GM23338 (cell line): ENCODE measurements at regions not wholly inside any gene's neighbourhood (a gene's known extent, or its start where the extent isn't known, plus 50 kb on each side); places are given as distances from the start of the nearest gene placed in this dataset.

ENCODE experiments used
- ATAC-seq: fragments of 200-7000 bp; cut with Tn5 transposase; 3 replicates; pipeline ENCODE4 v1.9.1; 2020
- DNase-seq: peaks from one replicate; pipeline ENCODE4 v3.0.0-alpha.2; 2015; ENCODE audit warnings: low spot score
- H2AFZ ChIP-seq: fragments of 200-600 bp; sonication (generic); 2 replicates; pipeline ENCODE4 v1.8.0; 2016; ENCODE audit warnings: antibody characterized with exemption, mild to moderate bottlenecking, moderate library complexity
- H3F3A ChIP-seq: fragments of 200-600 bp; sonication (generic); replicated peaks from 2 replicates; pipeline ENCODE4 v1.8.0; 2017; ENCODE audit warnings: antibody characterized with exemption, mixed run types, low read depth
- H3K27ac ChIP-seq: fragments of 200-600 bp; sonication (generic); 2 replicates; pipeline ENCODE4 v1.6.1; 2016; ENCODE audit warnings: low read depth
- H3K27me3 ChIP-seq: fragments of 200-600 bp; sonication (generic); 2 replicates; pipeline ENCODE4 v1.8.0; 2016; ENCODE audit warnings: mild to moderate bottlenecking, mixed run types, moderate library complexity; ENCODE audit not compliant: insufficient read depth
- H3K36me3 ChIP-seq: fragments of 200-600 bp; sonication (generic); 2 replicates; pipeline ENCODE4 v1.8.0; 2016; ENCODE audit warnings: mild to moderate bottlenecking; ENCODE audit not compliant: insufficient read depth
- H3K4me1 ChIP-seq: fragments of 200-600 bp; sonication (generic); 2 replicates; pipeline ENCODE4 v1.8.0; 2016; ENCODE audit warnings: mild to moderate bottlenecking, moderate library complexity; ENCODE audit not compliant: insufficient read depth
- H3K4me2 ChIP-seq: fragments of 200-600 bp; sonication (generic); 2 replicates; pipeline ENCODE4 v1.7.1; 2017; ENCODE audit warnings: mixed run types
- H3K4me3 ChIP-seq: fragments of 200-600 bp; sonication (generic); 2 replicates; pipeline ENCODE4 v1.6.1; 2016; ENCODE audit warnings: mixed run types
- H3K79me2 ChIP-seq: fragments of 200-600 bp; sonication (generic); replicated peaks from 2 replicates; pipeline ENCODE4 v1.8.0; 2017; ENCODE audit warnings: mild to moderate bottlenecking; ENCODE audit not compliant: insufficient read depth
- H3K9me2 ChIP-seq: fragments of 200-600 bp; sonication (generic); 2 replicates; pipeline ENCODE4 v1.8.0; 2017; ENCODE audit not compliant: insufficient read depth
- H4K20me1 ChIP-seq: fragments of 200-600 bp; sonication (generic); replicated peaks from 2 replicates; pipeline ENCODE4 v1.8.0; 2017; ENCODE audit warnings: mild to moderate bottlenecking; ENCODE audit not compliant: insufficient read depth
- H3K27ac Mint-ChIP-seq: 2 replicates; pipeline ENCODE4 v1.8.0; 2020; ENCODE audit warnings: inconsistent platforms, mild to moderate bottlenecking, moderate library complexity, mixed read lengths
- H3K27me3 Mint-ChIP-seq: 3 replicates; pipeline ENCODE4 v1.8.0; 2022; ENCODE audit warnings: low read depth, mild to moderate bottlenecking, moderate library complexity, mixed read lengths, inconsistent platforms; ENCODE audit not compliant: insufficient read depth, poor library complexity
- H3K36me3 Mint-ChIP-seq: 3 replicates; pipeline ENCODE4 v1.8.0; 2021; ENCODE audit warnings: low read depth, mild to moderate bottlenecking, inconsistent platforms, moderate library complexity, mixed read lengths
- H3K4me1 Mint-ChIP-seq: 3 replicates; pipeline ENCODE4 v1.8.0; 2020; ENCODE audit warnings: mild to moderate bottlenecking, inconsistent platforms, mixed read lengths
- H3K4me3 Mint-ChIP-seq: 3 replicates; pipeline ENCODE4 v1.8.0; 2021; ENCODE audit warnings: moderate library complexity, mild to moderate bottlenecking, inconsistent platforms, mixed read lengths
- H3K9me3 Mint-ChIP-seq: 3 replicates; pipeline ENCODE4 v1.8.0; 2020; ENCODE audit warnings: moderate library complexity, mild to moderate bottlenecking, inconsistent platforms, mixed read lengths
- CREB1 ChIP-seq: fragments of 250-450 bp; sonication (Bioruptor Pico); IDR thresholded peaks from 2 replicates; pipeline ENCODE4 v1.5.0; 2020; ENCODE audit warnings: low read depth, mild to moderate bottlenecking, moderate library complexity
- CTCF ChIP-seq, 2 experiments: fragments of 200-600 bp in 1 of 2; sonication (generic) in 1 of 2; conservative IDR thresholded peaks; 2 replicates each; pipeline versions ENCODE4 v1.5.1 to v1.6.1; 2016 to 2017; ENCODE audit warnings: antibody characterized with exemption in 2 of 2, low read depth in 2 of 2, mild to moderate bottlenecking in 2 of 2, moderate library complexity in 1 of 2
- EZH2 ChIP-seq: fragments of 200-600 bp; sonication (generic); IDR thresholded peaks from one replicate; pipeline ENCODE4 v1.8.0; 2017; ENCODE audit warnings: antibody characterized with exemption, mild to moderate bottlenecking, low read depth; ENCODE audit not compliant: unreplicated experiment
- EZH2phosphoT487 ChIP-seq: fragments of 200-600 bp; sonication (generic); IDR thresholded peaks from one replicate; pipeline ENCODE4 v1.8.1; 2018; ENCODE audit warnings: antibody characterized with exemption; ENCODE audit not compliant: unreplicated experiment
- JUNB ChIP-seq: IDR thresholded peaks from one replicate; pipeline ENCODE4 v1.6.1; 2016; ENCODE audit warnings: antibody characterized with exemption; ENCODE audit not compliant: unreplicated experiment
- NANOG ChIP-seq: IDR thresholded peaks from 2 replicates; pipeline ENCODE4 v1.6.1; 2016; ENCODE audit warnings: antibody characterized with exemption, borderline replicate concordance
- POLR2AphosphoS5 ChIP-seq: IDR thresholded peaks from 2 replicates; pipeline ENCODE4 v1.6.1; 2016; ENCODE audit warnings: antibody characterized with exemption, low read depth
- REST ChIP-seq: IDR thresholded peaks from one replicate; pipeline ENCODE4 v1.6.1; 2018; ENCODE audit warnings: antibody characterized with exemption; ENCODE audit not compliant: unreplicated experiment
- STAT1 ChIP-seq: IDR thresholded peaks from one replicate; pipeline ENCODE4 v1.6.1; 2016; ENCODE audit warnings: antibody characterized with exemption; ENCODE audit not compliant: unreplicated experiment
- ZNF114 ChIP-seq: fragments of 250-450 bp; sonication (Bioruptor Pico); IDR thresholded peaks from 2 replicates; pipeline ENCODE4 v1.5.0; 2020; ENCODE audit warnings: mild to moderate bottlenecking, moderate library complexity
- ZNF331 ChIP-seq: fragments of 250-450 bp; sonication (Bioruptor Pico); IDR thresholded peaks from 2 replicates; pipeline ENCODE4 v1.5.0; 2020; ENCODE audit warnings: low read depth, mild to moderate bottlenecking, moderate library complexity
- TF ChIP-seq, protein P1 (sequence below): fragments of 250-450 bp; sonication (Bioruptor Pico); IDR thresholded peaks from 2 replicates; pipeline ENCODE4 v1.5.0; 2020; ENCODE audit warnings: mild to moderate bottlenecking, moderate library complexity
- TF ChIP-seq, protein P2 (sequence below): IDR thresholded peaks from 2 replicates; pipeline ENCODE4 v1.6.1; 2016; ENCODE audit warnings: antibody characterized with exemption

- TF ChIP-seq REST (no peak), POLR2AphosphoS5 (no peak), ZNF331 (no peak), ZNF114 (CRISPR knock-in tag) (no peak), CREB1 (no peak), NANOG (no peak)
Measured at GRCh38 chr9:80385246-80385645, 813.5 kb downstream of the TLE4 start (continued).

GRCh38 chr9:80383331-80383730 is 811.6 kb downstream of the TLE4 start:
- no peaks in the 10 kb centered on the region for H3K79me2 ChIP-seq
- no peak for TF ChIP-seq EZH2phosphoT487
- no peak for TF ChIP-seq ZNF331
- no peak for TF ChIP-seq ZNF114 (CRISPR knock-in tag)
- TF ChIP-seq CTCF (conservative IDR thresholded peaks at IDR 0.05; ENCODE audit: low read depth in 2 of 2), result no peak
- no peak for TF ChIP-seq STAT1
- TF ChIP-seq, protein P1, sequence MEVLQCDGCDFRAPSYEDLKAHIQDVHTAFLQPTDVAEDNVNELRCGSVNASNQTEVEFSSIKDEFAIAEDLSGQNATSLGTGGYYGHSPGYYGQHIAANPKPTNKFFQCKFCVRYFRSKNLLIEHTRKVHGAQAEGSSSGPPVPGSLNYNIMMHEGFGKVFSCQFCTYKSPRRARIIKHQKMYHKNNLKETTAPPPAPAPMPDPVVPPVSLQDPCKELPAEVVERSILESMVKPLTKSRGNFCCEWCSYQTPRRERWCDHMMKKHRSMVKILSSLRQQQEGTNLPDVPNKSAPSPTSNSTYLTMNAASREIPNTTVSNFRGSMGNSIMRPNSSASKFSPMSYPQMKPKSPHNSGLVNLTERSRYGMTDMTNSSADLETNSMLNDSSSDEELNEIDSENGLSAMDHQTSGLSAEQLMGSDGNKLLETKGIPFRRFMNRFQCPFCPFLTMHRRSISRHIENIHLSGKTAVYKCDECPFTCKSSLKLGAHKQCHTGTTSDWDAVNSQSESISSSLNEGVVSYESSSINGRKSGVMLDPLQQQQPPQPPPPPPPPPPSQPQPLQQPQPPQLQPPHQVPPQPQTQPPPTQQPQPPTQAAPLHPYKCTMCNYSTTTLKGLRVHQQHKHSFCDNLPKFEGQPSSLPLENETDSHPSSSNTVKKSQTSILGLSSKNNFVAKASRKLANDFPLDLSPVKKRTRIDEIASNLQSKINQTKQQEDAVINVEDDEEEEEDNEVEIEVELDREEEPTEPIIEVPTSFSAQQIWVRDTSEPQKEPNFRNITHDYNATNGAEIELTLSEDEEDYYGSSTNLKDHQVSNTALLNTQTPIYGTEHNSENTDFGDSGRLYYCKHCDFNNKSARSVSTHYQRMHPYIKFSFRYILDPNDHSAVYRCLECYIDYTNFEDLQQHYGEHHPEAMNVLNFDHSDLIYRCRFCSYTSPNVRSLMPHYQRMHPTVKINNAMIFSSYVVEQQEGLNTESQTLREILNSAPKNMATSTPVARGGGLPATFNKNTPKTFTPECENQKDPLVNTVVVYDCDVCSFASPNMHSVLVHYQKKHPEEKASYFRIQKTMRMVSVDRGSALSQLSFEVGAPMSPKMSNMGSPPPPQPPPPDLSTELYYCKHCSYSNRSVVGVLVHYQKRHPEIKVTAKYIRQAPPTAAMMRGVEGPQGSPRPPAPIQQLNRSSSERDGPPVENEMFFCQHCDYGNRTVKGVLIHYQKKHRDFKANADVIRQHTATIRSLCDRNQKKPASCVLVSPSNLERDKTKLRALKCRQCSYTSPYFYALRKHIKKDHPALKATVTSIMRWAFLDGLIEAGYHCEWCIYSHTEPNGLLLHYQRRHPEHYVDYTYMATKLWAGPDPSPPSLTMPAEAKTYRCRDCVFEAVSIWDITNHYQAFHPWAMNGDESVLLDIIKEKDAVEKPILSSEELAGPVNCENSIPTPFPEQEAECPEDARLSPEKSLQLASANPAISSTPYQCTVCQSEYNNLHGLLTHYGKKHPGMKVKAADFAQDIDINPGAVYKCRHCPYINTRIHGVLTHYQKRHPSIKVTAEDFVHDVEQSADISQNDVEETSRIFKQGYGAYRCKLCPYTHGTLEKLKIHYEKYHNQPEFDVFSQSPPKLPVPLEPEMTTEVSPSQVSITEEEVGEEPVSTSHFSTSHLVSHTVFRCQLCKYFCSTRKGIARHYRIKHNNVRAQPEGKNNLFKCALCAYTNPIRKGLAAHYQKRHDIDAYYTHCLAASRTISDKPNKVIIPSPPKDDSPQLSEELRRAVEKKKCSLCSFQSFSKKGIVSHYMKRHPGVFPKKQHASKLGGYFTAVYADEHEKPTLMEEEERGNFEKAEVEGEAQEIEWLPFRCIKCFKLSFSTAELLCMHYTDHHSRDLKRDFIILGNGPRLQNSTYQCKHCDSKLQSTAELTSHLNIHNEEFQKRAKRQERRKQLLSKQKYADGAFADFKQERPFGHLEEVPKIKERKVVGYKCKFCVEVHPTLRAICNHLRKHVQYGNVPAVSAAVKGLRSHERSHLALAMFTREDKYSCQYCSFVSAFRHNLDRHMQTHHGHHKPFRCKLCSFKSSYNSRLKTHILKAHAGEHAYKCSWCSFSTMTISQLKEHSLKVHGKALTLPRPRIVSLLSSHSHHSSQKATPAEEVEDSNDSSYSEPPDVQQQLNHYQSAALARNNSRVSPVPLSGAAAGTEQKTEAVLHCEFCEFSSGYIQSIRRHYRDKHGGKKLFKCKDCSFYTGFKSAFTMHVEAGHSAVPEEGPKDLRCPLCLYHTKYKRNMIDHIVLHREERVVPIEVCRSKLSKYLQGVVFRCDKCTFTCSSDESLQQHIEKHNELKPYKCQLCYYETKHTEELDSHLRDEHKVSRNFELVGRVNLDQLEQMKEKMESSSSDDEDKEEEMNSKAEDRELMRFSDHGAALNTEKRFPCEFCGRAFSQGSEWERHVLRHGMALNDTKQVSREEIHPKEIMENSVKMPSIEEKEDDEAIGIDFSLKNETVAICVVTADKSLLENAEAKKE (CRISPR knock-in tag), result no peak
- TF ChIP-seq EZH2, result no peak
- TF ChIP-seq, protein P2, sequence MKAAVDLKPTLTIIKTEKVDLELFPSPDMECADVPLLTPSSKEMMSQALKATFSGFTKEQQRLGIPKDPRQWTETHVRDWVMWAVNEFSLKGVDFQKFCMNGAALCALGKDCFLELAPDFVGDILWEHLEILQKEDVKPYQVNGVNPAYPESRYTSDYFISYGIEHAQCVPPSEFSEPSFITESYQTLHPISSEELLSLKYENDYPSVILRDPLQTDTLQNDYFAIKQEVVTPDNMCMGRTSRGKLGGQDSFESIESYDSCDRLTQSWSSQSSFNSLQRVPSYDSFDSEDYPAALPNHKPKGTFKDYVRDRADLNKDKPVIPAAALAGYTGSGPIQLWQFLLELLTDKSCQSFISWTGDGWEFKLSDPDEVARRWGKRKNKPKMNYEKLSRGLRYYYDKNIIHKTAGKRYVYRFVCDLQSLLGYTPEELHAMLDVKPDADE, result no peak
- TF ChIP-seq CREB1, result no peak
- no peak for TF ChIP-seq JUNB
- TF ChIP-seq POLR2AphosphoS5, result no peak
- no peak for TF ChIP-seq NANOG

More at GRCh38 chr9:80383331-80383730, 811.6 kb downstream of the TLE4 start:
- no peak overlapping the region for H3K4me3 ChIP-seq
- H3K4me2 ChIP-seq, result no peak overlapping the region
- Mint-ChIP-seq H3K27ac (no peak overlapping the region), H3K4me3 (no peak overlapping the region), H3K9me3 (no peaks in the 10 kb centered on the region; the same call in 2 of the 3 replicates), H3K4me1 (peaks cover 6% of the 10 kb centered on the region; the same call in 2 of the 3 replicates), H3K27me3 (no peaks in the 10 kb centered on the region), H3K36me3 (no peaks in the 10 kb centered on the region)
- H3K9me2 ChIP-seq, result no peaks in the 10 kb centered on the region
- H3F3A ChIP-seq, result no peaks in the 10 kb centered on the region
- no peak overlapping the region for H3K27ac ChIP-seq
- peaks cover 11% of the 10 kb centered on the region; the same call in 1 of the 2 replicates for H3K4me1 ChIP-seq
- no peak for DNase-seq
- H2AFZ ChIP-seq, result no peak overlapping the region
- H3K36me3 ChIP-seq, result no peaks in the 10 kb centered on the region
- ATAC-seq, result no peak
- no peaks in the 10 kb centered on the region for H4K20me1 ChIP-seq
- H3K27me3 ChIP-seq, result no peaks in the 10 kb centered on the region
